ENCODE measurements at regions not wholly inside any gene's neighbourhood (a gene's known extent, or its start where the extent isn't known, plus 50 kb on each side); places are given as distances from the start of the nearest gene placed in this dataset.

- Histone ChIP-seq H2BK15ac (ENCODE audit: low read length) (no peak overlapping the region), H3K14ac (ENCODE audit: insufficient read length) (no peak overlapping the region), H2BK5ac (ENCODE audit: low read depth, low read length) (no peak overlapping the region), H3K9me3 (ENCODE audit: insufficient read depth in 2 of 2, low read depth in 1 of 2, low read length in 1 of 2) (no peaks in the 10 kb centered on the region), H3K4me1 (replicated peaks in 1 of 4; ENCODE audit: control insufficient read depth in 3 of 4, insufficient read depth in 4 of 4, low read length in 3 of 4) (no peaks in the 10 kb centered on the region), H2AK5ac (ENCODE audit: low read depth, low read length) (no peak overlapping the region), H4K5ac (ENCODE audit: insufficient read length, low read depth, low read length) (no peak overlapping the region), H2BK20ac (ENCODE audit: low read length) (no peak overlapping the region), H2BK120ac (replicated peaks; ENCODE audit: low read depth, low read length) (no peak overlapping the region), H3K27me3 (replicated peaks in 1 of 4; ENCODE audit: control insufficient read depth in 3 of 4, extremely low read depth in 1 of 4, insufficient read depth in 3 of 4, low read length in 3 of 4) (no peaks in the 10 kb centered on the region), H3K79me2 (ENCODE audit: control insufficient read depth in 1 of 2, insufficient read depth in 2 of 2, low read length in 2 of 2) (no peaks in the 10 kb centered on the region), H3K4me3 (ENCODE audit: extremely low read depth in 1 of 4, insufficient read depth in 2 of 4, low read depth in 3 of 4, low read length in 4 of 4) (no peak overlapping the region), H3K36me3 (ENCODE audit: control insufficient read depth in 2 of 4, insufficient read depth in 4 of 4, low read length in 3 of 4) (no peaks in the 10 kb centered on the region), H3K56ac (replicated peaks; ENCODE audit: insufficient read length, low read depth, low read length) (no peak overlapping the region), H4K8ac (ENCODE audit: extremely low read depth, insufficient read depth, low read length) (no peak overlapping the region), H3K4me2 (ENCODE audit: insufficient read depth in 1 of 2, low read depth in 2 of 2, low read length in 2 of 2) (no peak overlapping the region), H3K27ac (ENCODE audit: low read depth, low read length) (no peak overlapping the region), H3K18ac (ENCODE audit: extremely low read depth, low read length) (no peak overlapping the region), H4K20me1 (replicated peaks in 1 of 2; ENCODE audit: control insufficient read depth in 1 of 2, insufficient read depth in 2 of 2, low read length in 2 of 2) (no peaks in the 10 kb centered on the region), H2AFZ (ENCODE audit: low read length) (no peak overlapping the region), H3K4ac (replicated peaks; ENCODE audit: insufficient read length, low read depth, low read length) (no peak overlapping the region), H4K91ac (replicated peaks; ENCODE audit: insufficient read length, low read length) (no peak overlapping the region), H3K9ac (replicated peaks in 1 of 4; ENCODE audit: extremely low read depth in 1 of 4, low read depth in 3 of 4, low read length in 3 of 4) (no peak overlapping the region), H2BK12ac (ENCODE audit: low read depth, low read length) (no peak overlapping the region), H3K23me2 (ENCODE audit: low read depth, low read length) (peaks cover 2% of the 10 kb centered on the region; the same call in 1 of the 2 replicates), H3K23ac (ENCODE audit: insufficient read length) (no peak overlapping the region), H3K79me1 (ENCODE audit: low read depth, low read length) (no peaks in the 10 kb centered on the region)
- ChIA-PET POLR2A (ENCODE audit: partially characterized antibody) (no interaction called here), CTCF (ENCODE audit: partially characterized antibody) (interaction anchor here (1.1 kb wide), 2 partner anchors 8 to 11 kb away, joined by 3 read pairs; no protein-coding TSS in a partner anchor)
- FAIRE-seq (no peak), DNase-seq (ENCODE audit: low read depth in 1 of 2, low spot score in 2 of 2) (no peak)
- WGBS, 2 experiments (ENCODE audit: extremely low coverage in 1 of 2, insufficient coverage in 1 of 2, insufficient read length in 1 of 2, insufficient replicate concordance in 2 of 2, low coverage in 1 of 2, low lambda C conversion rate in 2 of 2, missing lambda C conversion rate in 1 of 2): 94% methylated on average over 4 of the region's 4 CpGs; no CpG with 5 or more reads in 1 of the 2 experiments
- TF ChIP-seq TEAD4 (IDR thresholded peaks at IDR 0.05; ENCODE audit: low read depth, low read length) (no peak), RAD21 (IDR thresholded peaks at IDR 0.05 in 1 of 2, conservative IDR thresholded peaks at IDR 0.05 in 1 of 2; ENCODE audit: low read depth in 2 of 2, low read length in 2 of 2) (no peak), BRCA1 (IDR thresholded peaks at IDR 0.05; ENCODE audit: low read depth, low read length) (no peak), RNF2 (IDR thresholded peaks at IDR 0.05; ENCODE audit: borderline replicate concordance, low read depth, low read length, missing control alignments, poor library complexity, severe bottlenecking) (no peak), JUN (IDR thresholded peaks at IDR 0.05; ENCODE audit: low read depth, low read length) (no peak), CEBPB (IDR thresholded peaks at IDR 0.05; ENCODE audit: low read depth, low read length) (no peak), SIN3A (conservative IDR thresholded peaks at IDR 0.05 in 1 of 2, IDR thresholded peaks at IDR 0.05 in 1 of 2; ENCODE audit: low read depth in 1 of 2, low read length in 2 of 2) (no peak), FOSL1 (IDR thresholded peaks at IDR 0.05; ENCODE audit: insufficient read depth, low read depth, low read length) (no peak), NRF1 (IDR thresholded peaks at IDR 0.05; ENCODE audit: low read depth, low read length) (no peak), MAFK (IDR thresholded peaks at IDR 0.05; ENCODE audit: low read depth, low read length) (no peak), CHD2 (IDR thresholded peaks at IDR 0.05; ENCODE audit: low read length) (no peak), GTF2F1 (IDR thresholded peaks at IDR 0.05; ENCODE audit: borderline replicate concordance, low read depth, low read length) (no peak), SP1 (IDR thresholded peaks at IDR 0.05; ENCODE audit: low read depth, low read length) (no peak), KDM4A (IDR thresholded peaks at IDR 0.05; ENCODE audit: low read depth, low read length, severe bottlenecking) (no peak)
Observed at GRCh38 chr2:71860381-71860926, 287.2 kb downstream of the CYP26B1 start.
